IMR-90 (cell line): ENCODE measurements at regions not wholly inside any gene's neighbourhood (a gene's known extent, or its start where the extent isn't known, plus 50 kb on each side); places are given as distances from the start of the nearest gene placed in this dataset.

Source experiments
- ATAC-seq: fragments of 200-7000 bp; cut with Tn5 transposase; 2 replicates; pipeline ENCODE4 v1.9.1; 2020; ENCODE audit warnings: low read depth, mild to moderate bottlenecking, moderate library complexity
- BruUV-seq: library from RNA; stranded (reverse); fragments of 400-500 nt; replicated peaks from 2 replicates; lab custom pipeline; 2021; lab: Mats Ljungman, UMichigan
- CTCF ChIA-PET: fragments of 300-600 bp; formaldehyde crosslinking; extraction: SDS; loops from one replicate; lab custom pipeline; 2021; ENCODE audit warnings: antibody characterized with exemption; lab: Yijun Ruan, JAX
- POLR2A ChIA-PET: fragments of 300-600 bp; sonication (Branson Sonifier 250); formaldehyde crosslinking; loops from one replicate; lab custom pipeline; 2022; ENCODE audit warnings: antibody characterized with exemption; ENCODE audit not compliant: unreplicated experiment; lab: Charles Lee
- DNase-seq: peaks from one replicate; pipeline ENCODE4 v3.0.0; 2013
- H2AFZ ChIP-seq: replicated peaks from 2 replicates; pipeline ENCODE3; 2013; ENCODE audit warnings: low read length, mild to moderate bottlenecking; ENCODE audit not compliant: poor library complexity
- H2AK5ac ChIP-seq: 2 replicates; pipeline ENCODE4 v1.6.1; 2013; ENCODE audit warnings: low read depth, low read length, inconsistent platforms
- H2AK9ac ChIP-seq: replicated peaks from 2 replicates; pipeline ENCODE3; 2013; ENCODE audit warnings: mild to moderate bottlenecking, low read depth, low read length, moderate library complexity; ENCODE audit not compliant: poor library complexity
- H2BK120ac ChIP-seq: 2 replicates; pipeline ENCODE4 v1.6.1; 2013; ENCODE audit warnings: low read depth, low read length, inconsistent platforms
- H2BK15ac ChIP-seq: 3 replicates; pipeline ENCODE4 v1.6.1; 2013; ENCODE audit warnings: low read depth, low read length, inconsistent platforms
- H2BK20ac ChIP-seq: 2 replicates; pipeline ENCODE4 v1.6.1; 2013; ENCODE audit warnings: low read depth, mild to moderate bottlenecking, inconsistent platforms, low read length, moderate library complexity
- H2BK5ac ChIP-seq: 2 replicates; pipeline ENCODE4 v1.6.1; 2013; ENCODE audit warnings: mild to moderate bottlenecking, low read depth, low read length, inconsistent platforms; ENCODE audit not compliant: poor library complexity, severe bottlenecking
- H3K14ac ChIP-seq: replicated peaks from 2 replicates; pipeline ENCODE4 v1.6.1; 2013; ENCODE audit warnings: low read depth, low read length, inconsistent platforms
- H3K18ac ChIP-seq: 2 replicates; pipeline ENCODE4 v1.6.1; 2013; ENCODE audit warnings: low read depth, low read length, control low read depth
- H3K23ac ChIP-seq: 2 replicates; pipeline ENCODE4 v1.6.1; 2013; ENCODE audit warnings: low read depth, low read length, inconsistent platforms
- H3K27ac ChIP-seq: 2 replicates; pipeline ENCODE4 v1.5.1; 2013; ENCODE audit warnings: mild to moderate bottlenecking, control low read depth, low read length; ENCODE audit not compliant: insufficient read depth
- H3K27me3 ChIP-seq: 2 replicates; pipeline ENCODE4 v1.6.1; 2013; ENCODE audit warnings: low read length; ENCODE audit not compliant: control insufficient read depth, insufficient read depth
- H3K36me3 ChIP-seq: 2 replicates; pipeline ENCODE4 v1.6.1; 2013; ENCODE audit warnings: low read length, mixed read lengths; ENCODE audit not compliant: control insufficient read depth, insufficient read depth
- H3K4ac ChIP-seq: 2 replicates; pipeline ENCODE4 v1.6.1; 2013; ENCODE audit warnings: low read depth, low read length, inconsistent platforms
- H3K4me1 ChIP-seq: 2 replicates; pipeline ENCODE4 v1.6.1; 2013; ENCODE audit warnings: low read length, mixed read lengths; ENCODE audit not compliant: control insufficient read depth, insufficient read depth
- H3K4me2 ChIP-seq: 2 replicates; pipeline ENCODE4 v1.6.1; 2013; ENCODE audit warnings: low read depth, mild to moderate bottlenecking, control low read depth, low read length, moderate library complexity
- H3K4me3 ChIP-seq: 2 replicates; pipeline ENCODE4 v1.5.1; 2013; ENCODE audit warnings: low read depth, mild to moderate bottlenecking, control low read depth, low read length, moderate library complexity; ENCODE audit not compliant: insufficient read depth
- H3K56ac ChIP-seq: 2 replicates; pipeline ENCODE4 v1.6.1; 2013; ENCODE audit warnings: low read length, inconsistent platforms; ENCODE audit not compliant: insufficient read depth; ENCODE audit errors: extremely low read depth
- H3K79me1 ChIP-seq, 2 experiments: 2 replicates each; pipeline ENCODE4 v1.6.1; 2013; ENCODE audit warnings: low read length in 2 of 2, inconsistent platforms in 1 of 2, low read depth in 1 of 2
- H3K9ac ChIP-seq: 2 replicates; pipeline ENCODE4 v1.6.1; 2013; ENCODE audit warnings: low read depth, low read length, control low read depth
- H3K9me1 ChIP-seq: 2 replicates; pipeline ENCODE4 v1.6.1; 2013; ENCODE audit warnings: low read length, inconsistent platforms; ENCODE audit not compliant: insufficient read depth
- H3K9me3 ChIP-seq: 2 replicates; pipeline ENCODE4 v1.6.1; 2013; ENCODE audit warnings: low read length; ENCODE audit not compliant: control insufficient read depth, insufficient read depth
- H4K20me1 ChIP-seq: 2 replicates; pipeline ENCODE4 v1.6.1; 2013; ENCODE audit warnings: low read length, inconsistent platforms; ENCODE audit not compliant: insufficient read depth
- H4K5ac ChIP-seq: 2 replicates; pipeline ENCODE4 v1.6.1; 2013; ENCODE audit warnings: mild to moderate bottlenecking, low read depth, low read length, control low read depth
- H4K8ac ChIP-seq, 2 experiments: 2 replicates each; pipeline ENCODE4 v1.6.1; 2013; ENCODE audit warnings: low read depth in 2 of 2, low read length in 2 of 2, control low read depth in 1 of 2, inconsistent platforms in 1 of 2
- H4K91ac ChIP-seq: 2 replicates; pipeline ENCODE4 v1.6.1; 2013; ENCODE audit warnings: low read depth, low read length, inconsistent platforms; ENCODE audit not compliant: insufficient read depth
- CEBPB ChIP-seq: IDR thresholded peaks from 2 replicates; pipeline ENCODE4 v1.6.1; 2012; ENCODE audit warnings: low read depth, low read length, improper control_type of control experiment
- MAFK ChIP-seq: IDR thresholded peaks from 2 replicates; pipeline ENCODE4 v1.6.1; 2012; ENCODE audit warnings: low read depth, low read length, improper control_type of control experiment
- MAZ ChIP-seq: IDR thresholded peaks from 2 replicates; pipeline ENCODE4 v1.6.1; 2012; ENCODE audit warnings: low read depth, mild to moderate bottlenecking, low read length, improper control_type of control experiment, moderate library complexity, borderline replicate concordance
- MXI1 ChIP-seq: IDR thresholded peaks from 2 replicates; pipeline ENCODE4 v1.6.1; 2012; ENCODE audit warnings: low read depth, mild to moderate bottlenecking, low read length, moderate library complexity, borderline replicate concordance
- RAD21 ChIP-seq: IDR thresholded peaks from 2 replicates; pipeline ENCODE4 v1.6.1; 2012; ENCODE audit warnings: low read length, improper control_type of control experiment
- RCOR1 ChIP-seq: IDR thresholded peaks from 2 replicates; pipeline ENCODE4 v1.6.1; 2012; ENCODE audit warnings: mild to moderate bottlenecking, low read length, improper control_type of control experiment; ENCODE audit not compliant: insufficient replicate concordance
- RFX5 ChIP-seq: IDR thresholded peaks from 2 replicates; pipeline ENCODE4 v1.8.0; 2012; ENCODE audit warnings: low read depth, mild to moderate bottlenecking, low read length, moderate library complexity
- WGBS, 2 experiments: methylation state at CpG; one replicate each; pipeline versions ENCODE4 v1.1.5 to v1.1.7; 2013; ENCODE audit warnings: missing lambda C conversion rate in 2 of 2; ENCODE audit not compliant: insufficient read length in 1 of 2; ENCODE audit errors: extremely low coverage in 2 of 2; 5-methylcytosine and 5-hydroxymethylcytosine counted together
- dilution Hi-C: fragments of 300-500 bp; cut with HindIII; formaldehyde crosslinking; loops from one replicate; pipeline ENCODE4 v1.14.3; 2018; ENCODE audit warnings: low sequenced_read_pairs; ENCODE audit not compliant: unreplicated experiment
- in situ Hi-C: fragments of 300-500 bp; cut with MboI; formaldehyde crosslinking; loops from 3 replicates; pipeline ENCODE4 v1.14.3; 2019; ENCODE audit warnings: low sequenced_read_pairs, inconsistent platforms, mixed read lengths
- intact Hi-C: fragments of 100-400 bp; cut with micrococcal nuclease; formaldehyde crosslinking; loops from 2 replicates; pipeline ENCODE4 v1.10.0; 2022

- TF ChIP-seq MXI1 (no peak), CEBPB (no peak), MAZ (no peak), RCOR1 (no peak), MAFK (no peak), RAD21 (no peak), RFX5 (no peak)
- Histone ChIP-seq H3K27ac (no peak overlapping the region), H3K27me3 (no peaks in the 10 kb centered on the region), H2AFZ (peak overlapping the region; percentile 18), H4K8ac (peak overlapping the region; percentile 39 to 67; a peak in 2 of 4 replicates), H3K14ac (peak overlapping the region; percentile 94), H3K4me1 (peaks cover 22% of the 10 kb centered on the region), H4K20me1 (no peaks in the 10 kb centered on the region), H3K4ac (peak overlapping the region; percentile 84), H2BK120ac (peak overlapping the region; percentile 94), H3K79me1 (0 out of 4 replicates have a peak, but pooled peaks cover 0 to 4% of the 10 kb centered on the region in 2 experiments), H4K91ac (peak overlapping the region; percentile 73), H3K23ac (no peak overlapping the region), H2BK15ac (peak overlapping the region; percentile 79), H4K5ac (no peak overlapping the region), H2AK9ac (peak overlapping the region; percentile 51), H3K9me3 (no peaks in the 10 kb centered on the region), H2BK5ac (no peak overlapping the region), H3K56ac (no peak overlapping the region), H3K4me2 (no peak overlapping the region), H3K18ac (no peak overlapping the region), H3K36me3 (no peaks in the 10 kb centered on the region), H3K9ac (no peak overlapping the region), H2AK5ac (peak overlapping the region; percentile 96), H3K4me3 (no peak overlapping the region), H3K9me1 (peaks cover 36% of the 10 kb centered on the region), H2BK20ac (peak overlapping the region; percentile 67)
- ATAC-seq = no peak
- ChIA-PET CTCF (interaction anchor here (0.6 kb wide), 1 partner anchor 22 kb away, joined by 7 read pairs; no protein-coding TSS in a partner anchor), POLR2A (no interaction called here)
- in situ Hi-C loops = no loop called here
- intact Hi-C loops = no loop called here
- no peak for DNase-seq
- dilution Hi-C loops = no loop called here
- WGBS, 2 experiments = no CpG with 5 or more reads among the region's 6 CpGs
- BruUV-seq = no TSS peak
Observed at GRCh38 chr11:69950621-69951020, 127.5 kb upstream of the ANO1 start.
